ENCODE measurements at regions not wholly inside any gene's neighbourhood (a gene's known extent, or its start where the extent isn't known, plus 50 kb on each side); places are given as distances from the start of the nearest gene placed in this dataset.
"Not testable (repeated sequence)": the region's sequence is repeated elsewhere in the genome, so short reads cannot be mapped to it uniquely, and the experiment has no call there.

DNA sequence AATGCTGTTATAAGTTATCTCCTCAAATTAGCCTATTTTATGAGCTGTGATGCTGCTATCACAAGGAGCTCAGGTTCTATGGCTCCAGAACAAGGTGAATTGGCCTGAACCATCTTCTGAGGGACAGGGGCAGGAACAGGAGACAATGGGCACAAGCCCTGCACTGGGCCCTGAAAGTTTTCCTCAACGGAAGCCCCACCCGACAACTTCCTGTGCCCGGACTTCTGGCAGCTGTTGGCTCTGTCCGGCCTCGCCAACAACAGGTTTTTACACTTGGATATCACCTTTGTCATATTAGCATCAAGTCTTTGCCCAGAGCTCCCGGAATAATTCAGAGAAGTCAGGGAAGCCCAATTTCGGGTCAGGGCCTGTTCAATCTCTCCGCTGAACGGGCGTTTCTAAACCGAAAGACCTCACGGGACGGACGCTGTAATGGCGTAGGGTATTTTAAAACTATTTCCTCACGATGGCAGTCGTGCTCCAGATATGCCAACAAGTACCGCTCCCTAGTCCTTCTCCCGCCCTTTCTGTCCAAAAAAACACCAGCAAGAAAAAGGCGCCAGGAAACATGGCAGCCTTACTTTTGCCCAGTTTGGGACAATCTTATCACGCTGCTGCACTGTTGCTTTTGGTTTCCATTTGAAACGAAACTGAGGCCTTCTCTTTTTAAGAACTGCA is 201.0 kb upstream of the STK26 start:
- DNase-seq (ENCODE audit: extremely low read depth, low read depth), result no peak

GRCh38 chrX:131826572-131826971 is 196.5 kb upstream of the STK26 start:
- DNase-seq (ENCODE audit: extremely low read depth, low read depth), result no peak

- peak; percentile 63 for DNase-seq (ENCODE audit: extremely low read depth, low read depth)
Observed at GRCh38 chrX:131827935-131828334, 195.2 kb upstream of the STK26 start.

DNA sequence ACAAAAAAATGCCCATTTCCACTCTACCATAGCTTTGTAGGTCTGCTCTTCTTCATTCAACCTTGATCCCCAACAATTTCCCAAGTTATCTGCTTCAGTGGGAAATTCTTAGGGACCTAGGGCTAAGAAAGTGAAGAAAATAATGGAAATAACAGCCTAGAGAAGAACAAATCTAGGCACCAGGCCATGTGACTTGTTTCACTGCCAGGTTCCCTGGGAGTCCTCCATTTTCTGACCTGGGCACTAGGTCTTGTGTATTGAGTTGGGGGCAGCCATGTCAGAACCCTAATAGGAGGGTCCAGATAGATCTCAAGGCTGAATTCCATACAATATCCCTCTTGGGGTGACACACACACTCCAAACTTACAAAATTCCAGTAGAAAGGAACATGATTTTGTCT is 194.6 kb upstream of the STK26 start:
- no peak for DNase-seq (ENCODE audit: extremely low read depth, low read depth)

DNA sequence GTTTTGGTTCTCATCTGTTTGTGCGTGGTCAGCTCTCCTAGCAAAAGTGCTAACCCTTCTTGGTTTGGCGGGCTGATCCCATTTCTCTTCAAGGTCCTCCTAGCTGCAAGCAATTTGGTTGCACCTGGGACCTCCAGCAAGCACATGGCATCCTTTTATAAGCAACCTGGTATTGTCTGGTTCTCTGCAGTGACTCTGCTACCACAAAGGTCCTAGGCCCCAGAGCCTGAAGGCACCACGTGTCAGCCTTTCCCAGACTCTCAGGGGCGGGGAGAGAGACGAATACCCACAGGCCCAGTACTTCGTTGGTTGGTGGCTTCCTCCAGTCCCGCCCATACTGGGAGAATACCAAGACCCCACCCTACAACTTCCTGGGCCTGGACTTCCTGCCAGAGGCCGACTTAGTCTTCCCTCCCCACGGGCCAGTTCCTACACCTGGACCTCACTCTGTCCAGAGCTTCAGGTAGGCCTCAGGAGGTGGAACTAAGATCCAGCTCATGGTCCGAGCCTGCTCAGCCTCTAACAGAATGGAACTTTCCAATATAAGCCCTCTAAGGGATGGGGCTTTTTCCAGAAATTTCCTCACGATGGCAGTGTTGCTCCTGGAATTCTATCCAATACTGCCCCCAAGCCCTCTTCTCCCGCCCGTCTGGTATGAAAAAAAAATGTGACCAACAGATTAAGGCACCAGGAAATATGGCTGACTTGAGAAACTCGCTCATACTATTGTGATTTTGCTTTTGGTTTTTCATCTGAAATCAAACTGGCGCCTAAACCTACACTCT is 192.5 kb upstream of the STK26 start:
- peak; percentile 92 for DNase-seq (ENCODE audit: extremely low read depth, low read depth)

DNA sequence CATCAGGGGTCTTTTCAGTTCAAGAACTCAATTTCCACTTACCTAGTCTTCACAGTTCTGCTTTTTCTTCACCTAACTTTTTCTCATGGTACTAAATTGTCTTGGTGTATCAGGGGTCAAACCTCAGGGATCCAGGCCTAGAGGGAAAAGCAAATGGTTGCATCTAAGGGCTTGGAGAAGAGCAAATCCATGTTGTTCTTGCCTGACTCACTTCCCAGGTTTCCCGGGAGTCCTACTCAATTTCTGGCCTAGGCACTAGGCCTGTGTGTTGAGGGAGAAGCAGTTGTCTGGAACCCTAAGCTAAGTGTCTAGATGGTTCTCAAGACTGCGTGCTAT is 191.9 kb upstream of the STK26 start:
- DNase-seq (ENCODE audit: extremely low read depth, low read depth), result no peak

DNA sequence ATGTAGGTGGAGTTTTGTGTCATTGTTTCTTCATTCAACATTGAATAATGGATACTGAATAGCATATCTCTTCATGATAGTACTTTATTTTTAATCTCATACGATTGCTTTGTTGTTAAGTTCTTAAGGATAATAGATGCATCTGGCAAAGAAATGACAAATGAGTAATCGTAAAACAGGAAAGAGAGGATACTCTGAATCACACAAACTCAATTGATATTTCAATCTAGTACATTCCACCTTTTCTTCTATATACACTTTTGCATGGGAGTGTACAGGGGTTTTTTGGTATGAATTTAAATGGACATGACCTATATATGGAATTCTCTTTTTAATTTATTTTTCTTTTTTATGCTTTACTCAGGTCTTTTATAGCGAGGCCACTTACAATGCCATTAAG is 186.9 kb upstream of the STK26 start:
- DNase-seq (ENCODE audit: extremely low read depth, low read depth), result no peak

DNA sequence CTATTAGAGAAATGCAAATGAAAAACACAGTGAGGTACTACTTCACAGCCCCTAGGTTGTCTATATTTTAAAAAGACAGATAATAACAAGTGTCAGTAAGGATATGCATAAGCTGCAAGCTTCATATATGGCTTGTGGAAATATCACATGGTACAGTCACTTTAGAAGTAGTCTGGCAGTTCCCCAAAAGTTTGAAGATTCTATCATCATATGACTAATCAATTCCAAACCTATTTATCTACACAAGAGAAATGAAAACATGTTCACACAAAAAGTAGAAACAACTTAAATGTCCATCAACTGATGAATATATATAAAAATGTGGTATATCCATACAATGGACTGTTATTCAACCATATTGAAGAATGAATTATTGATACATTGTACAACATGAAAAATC is 185.8 kb upstream of the STK26 start:
- DNase-seq (ENCODE audit: extremely low read depth, low read depth), result no peak

DNA sequence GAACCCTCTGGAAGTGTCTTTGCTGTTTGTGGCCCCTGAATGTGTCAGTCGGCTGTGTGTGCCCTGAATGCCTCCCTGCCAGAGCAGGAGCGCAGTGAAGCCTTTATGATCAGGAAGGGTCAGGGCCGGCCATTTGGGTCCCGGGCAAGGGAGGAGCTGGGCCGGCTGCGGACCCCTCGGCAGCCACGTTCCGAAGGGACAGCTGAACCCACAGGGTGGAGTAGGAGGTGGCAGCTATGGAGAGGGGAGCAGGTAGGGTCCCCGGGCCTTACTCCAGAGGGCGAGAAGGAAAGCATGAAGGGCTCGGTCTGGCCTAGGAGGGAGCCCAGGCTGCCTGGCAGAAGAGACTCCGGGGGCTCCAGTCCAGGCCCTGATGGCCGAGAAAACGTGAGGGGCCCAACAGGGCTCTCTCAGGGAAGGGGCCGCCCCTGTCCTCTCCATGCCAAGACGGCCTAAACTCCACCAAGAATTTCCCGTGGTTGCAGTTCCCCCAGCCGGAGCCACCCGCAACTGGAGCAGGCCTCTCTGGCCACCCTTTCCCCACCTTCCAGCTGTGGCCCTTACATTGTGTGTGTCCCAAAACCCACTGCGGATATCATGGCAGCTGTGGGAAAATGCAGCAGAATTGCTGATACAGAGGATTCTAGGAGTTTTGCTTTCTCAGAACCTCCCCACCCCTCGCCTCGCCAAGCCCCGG is 182.2 kb upstream of the STK26 start:
- DNase-seq (ENCODE audit: extremely low read depth, low read depth), result no peak

GRCh38 chrX:131841496-131842437 is 181.3 kb upstream of the STK26 start:
- DNase-seq (ENCODE audit: extremely low read depth, low read depth), result peak; percentile 59

DNA sequence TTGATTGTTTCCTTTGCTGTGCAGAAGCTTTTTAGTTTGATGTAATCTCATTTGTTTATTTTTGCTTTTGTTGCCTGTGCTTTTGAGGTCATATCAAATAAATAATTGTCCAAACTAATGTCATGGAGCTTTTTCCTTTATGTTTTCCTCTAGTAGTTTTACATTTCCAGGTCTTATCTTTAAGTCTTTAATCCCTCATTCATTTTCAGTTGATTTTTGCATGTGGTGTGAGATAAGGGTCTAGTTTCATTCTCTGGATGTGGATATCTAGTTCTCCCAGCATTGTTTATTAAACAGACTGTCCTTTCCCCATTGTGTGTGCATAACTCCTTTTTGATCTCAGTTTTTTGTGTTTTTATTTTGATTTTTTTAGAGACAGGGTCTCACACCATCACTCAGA is 179.1 kb upstream of the STK26 start:
- DNase-seq (ENCODE audit: extremely low read depth, low read depth), result no peak

DNA sequence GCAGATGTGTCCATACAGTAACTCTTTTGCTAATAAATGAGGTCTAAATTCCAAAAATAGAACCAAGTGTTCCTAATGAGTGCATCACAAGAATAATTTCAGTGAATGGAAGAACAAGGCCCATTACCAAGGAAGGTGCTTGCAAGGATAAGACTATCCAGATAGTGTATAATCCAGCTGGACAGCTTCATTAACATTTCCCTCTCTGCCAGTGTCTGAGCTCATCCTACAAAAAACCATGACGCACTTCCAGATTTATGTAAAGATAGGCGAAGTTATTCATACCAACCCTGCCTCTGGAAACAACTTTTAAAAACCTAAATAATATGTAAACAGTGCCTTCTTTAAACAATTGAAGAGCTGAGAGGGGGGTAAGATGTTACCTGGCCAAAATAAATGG is 177.9 kb upstream of the STK26 start:
- no peak for DNase-seq (ENCODE audit: extremely low read depth, low read depth)

GRCh38 chrX:131845771-131846170 is 177.3 kb upstream of the STK26 start:
- DNase-seq (ENCODE audit: extremely low read depth, low read depth), result no peak

GRCh38 chrX:131850964-131851363 is 172.1 kb upstream of the STK26 start:
- DNase-seq (ENCODE audit: extremely low read depth, low read depth), result not testable (repeated sequence)

DNA sequence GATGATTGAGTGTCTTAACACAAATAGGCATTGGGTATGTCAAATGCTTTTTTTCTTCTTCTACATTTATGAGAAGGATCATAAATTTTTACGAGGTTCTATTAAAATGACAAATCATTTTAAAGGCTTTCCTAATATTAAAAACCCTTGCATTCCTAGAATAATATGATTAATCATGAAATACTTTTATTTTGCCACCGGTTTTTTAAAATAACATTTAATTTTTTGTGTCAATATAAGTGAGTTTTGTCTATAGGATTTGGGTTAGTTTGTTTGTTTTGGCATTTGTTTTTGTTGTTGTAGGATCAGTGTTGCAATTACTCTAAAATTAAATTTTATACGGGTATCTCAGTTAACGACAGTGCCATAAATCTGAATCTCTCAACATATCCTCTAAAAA is 169.7 kb upstream of the STK26 start:
- DNase-seq (ENCODE audit: extremely low read depth, low read depth), result no peak

- DNase-seq (ENCODE audit: extremely low read depth, low read depth), result no peak
Observed at GRCh38 chrX:131854581-131854980, 168.5 kb upstream of the STK26 start.

- DNase-seq (ENCODE audit: extremely low read depth, low read depth), result no peak
Observed at GRCh38 chrX:131861088-131861787, 161.9 kb upstream of the STK26 start.

- DNase-seq (ENCODE audit: extremely low read depth, low read depth), result no peak
Observed at GRCh38 chrX:131862321-131862720, 160.8 kb upstream of the STK26 start.

- no peak for DNase-seq (ENCODE audit: extremely low read depth, low read depth)
Observed at GRCh38 chrX:131869182-131869581, 153.9 kb upstream of the STK26 start.

GRCh38 chrX:131874300-131874699 is 148.8 kb upstream of the STK26 start:
- DNase-seq (ENCODE audit: extremely low read depth, low read depth), result no peak
